ENCODE measurements at regions not wholly inside any gene's neighbourhood (a gene's known extent, or its start where the extent isn't known, plus 50 kb on each side); places are given as distances from the start of the nearest gene placed in this dataset.
"Not testable (repeated sequence)": the region's sequence is repeated elsewhere in the genome, so short reads cannot be mapped to it uniquely, and the experiment has no call there.

- H3K27ac Mint-ChIP-seq, result no peak overlapping the region
- CTCF ChIA-PET, result no interaction called here
- no peaks in the 10 kb centered on the region for H3K9me3 Mint-ChIP-seq (ENCODE audit: low read depth)
- no peak overlapping the region for H3K4me3 Mint-ChIP-seq
- DNase-seq (no peak), ATAC-seq (no peak)
- no peaks in the 10 kb centered on the region for H3K36me3 Mint-ChIP-seq
- no peaks in the 10 kb centered on the region for H3K4me1 Mint-ChIP-seq
- H3K27me3 Mint-ChIP-seq, result peaks cover 17% of the 10 kb centered on the region
These were observed 50.9 kb upstream of the UBASH3B start for GRCh38 chr11:122604621-122605020.

GRCh38 chr11:122601141-122602125 lies 54.1 kb upstream of the UBASH3B start:
- CTCF ChIA-PET, result interaction anchor here (1.0 to 1.3 kb wide), 2 partner anchors 18 to 21 kb away, joined by 3 to 4 read pairs; no protein-coding TSS in a partner anchor
- DNase-seq (no peak), ATAC-seq (no peak)
- H3K4me3 Mint-ChIP-seq, result no peak overlapping the region
- peaks cover 24% of the 10 kb centered on the region for H3K27me3 Mint-ChIP-seq
- H3K27ac Mint-ChIP-seq, result no peak overlapping the region
- no peaks in the 10 kb centered on the region for H3K9me3 Mint-ChIP-seq (ENCODE audit: low read depth)
- H3K36me3 Mint-ChIP-seq, result no peaks in the 10 kb centered on the region
- no peaks in the 10 kb centered on the region for H3K4me1 Mint-ChIP-seq

GRCh38 chr11:122600290-122600689 lies 55.2 kb upstream of the UBASH3B start:
- CTCF ChIA-PET, result no interaction called here
- DNase-seq, result no peak
- no peaks in the 10 kb centered on the region for H3K4me1 Mint-ChIP-seq
- ATAC-seq, result no peak
- H3K4me3 Mint-ChIP-seq, result no peak overlapping the region
- H3K27ac Mint-ChIP-seq, result no peak overlapping the region
- H3K36me3 Mint-ChIP-seq, result no peaks in the 10 kb centered on the region
- H3K9me3 Mint-ChIP-seq (ENCODE audit: low read depth), result no peaks in the 10 kb centered on the region
- peaks cover 24% of the 10 kb centered on the region for H3K27me3 Mint-ChIP-seq

- CTCF ChIA-PET, result no interaction called here
- Mint-ChIP-seq H3K9me3 (ENCODE audit: low read depth) (no peaks in the 10 kb centered on the region), H3K36me3 (no peaks in the 10 kb centered on the region), H3K4me3 (no peak overlapping the region), H3K27ac (no peak overlapping the region), H3K4me1 (no peaks in the 10 kb centered on the region), H3K27me3 (peaks cover 20% of the 10 kb centered on the region)
- ATAC-seq (no peak), DNase-seq (no peak)
These were observed 56.1 kb upstream of the UBASH3B start for GRCh38 chr11:122599434-122599833.

GRCh38 chr11:122598971-122599370 lies 56.6 kb upstream of the UBASH3B start:
- DNase-seq (no peak), ATAC-seq (no peak)
- peaks cover 20% of the 10 kb centered on the region for H3K27me3 Mint-ChIP-seq
- H3K36me3 Mint-ChIP-seq, result no peaks in the 10 kb centered on the region
- no peak overlapping the region for H3K4me3 Mint-ChIP-seq
- H3K9me3 Mint-ChIP-seq (ENCODE audit: low read depth), result no peaks in the 10 kb centered on the region
- no peak overlapping the region for H3K27ac Mint-ChIP-seq
- CTCF ChIA-PET, result interaction anchor here (3.4 kb wide), 1 partner anchor 18 kb away, joined by 19 read pairs; no protein-coding TSS in a partner anchor
- H3K4me1 Mint-ChIP-seq, result peaks cover 4% of the 10 kb centered on the region

GRCh38 chr11:122597511-122597910 lies 58.0 kb upstream of the UBASH3B start:
- ATAC-seq (no peak), DNase-seq (no peak)
- CTCF ChIA-PET, result interaction anchor here (0.7 to 3.4 kb wide), 4 partner anchors 16 to 424 kb away, joined by 3 to 19 read pairs (median 5); no protein-coding TSS in a partner anchor
- H3K36me3 Mint-ChIP-seq, result no peaks in the 10 kb centered on the region
- H3K27ac Mint-ChIP-seq, result no peak overlapping the region
- peaks cover 8% of the 10 kb centered on the region for H3K4me1 Mint-ChIP-seq
- no peaks in the 10 kb centered on the region for H3K9me3 Mint-ChIP-seq (ENCODE audit: low read depth)
- no peak overlapping the region for H3K4me3 Mint-ChIP-seq
- peaks cover 29% of the 10 kb centered on the region for H3K27me3 Mint-ChIP-seq

GRCh38 chr11:122594986-122595645 lies 60.4 kb upstream of the UBASH3B start:
- no peaks in the 10 kb centered on the region for H3K9me3 Mint-ChIP-seq (ENCODE audit: low read depth)
- ATAC-seq, result no peak
- H3K36me3 Mint-ChIP-seq, result no peaks in the 10 kb centered on the region
- CTCF ChIA-PET, result interaction anchor here (0.7 to 3.4 kb wide), 3 partner anchors 14 to 502 kb away, joined by 3 to 19 read pairs (median 5); no protein-coding TSS in a partner anchor
- peaks cover 8% of the 10 kb centered on the region for H3K4me1 Mint-ChIP-seq
- no peak for DNase-seq
- H3K27ac Mint-ChIP-seq, result no peak overlapping the region
- no peak overlapping the region for H3K4me3 Mint-ChIP-seq
- H3K27me3 Mint-ChIP-seq, result peaks cover 35% of the 10 kb centered on the region

GRCh38 chr11:122593473-122594420 lies 61.8 kb upstream of the UBASH3B start:
- peaks cover 30% of the 10 kb centered on the region for H3K27me3 Mint-ChIP-seq
- H3K4me3 Mint-ChIP-seq, result no peak overlapping the region
- H3K27ac Mint-ChIP-seq, result no peak overlapping the region
- H3K4me1 Mint-ChIP-seq, result peaks cover 8% of the 10 kb centered on the region
- CTCF ChIA-PET, result interaction anchor here (1.0 to 1.7 kb wide), 2 partner anchors 12 to 13 kb away, joined by 3 to 5 read pairs; no protein-coding TSS in a partner anchor
- DNase-seq, result no peak
- no peaks in the 10 kb centered on the region for H3K36me3 Mint-ChIP-seq
- no peaks in the 10 kb centered on the region for H3K9me3 Mint-ChIP-seq (ENCODE audit: low read depth)
- no peak for ATAC-seq

- Mint-ChIP-seq H3K36me3 (no peaks in the 10 kb centered on the region), H3K27me3 (peaks cover 40% of the 10 kb centered on the region), H3K4me3 (no peak overlapping the region), H3K4me1 (peaks cover 8% of the 10 kb centered on the region), H3K27ac (no peak overlapping the region), H3K9me3 (ENCODE audit: low read depth) (no peaks in the 10 kb centered on the region)
- no peak for DNase-seq
- ATAC-seq, result no peak
- CTCF ChIA-PET, result no interaction called here
These were observed 62.9 kb upstream of the UBASH3B start for GRCh38 chr11:122592641-122593040.

GRCh38 chr11:122584670-122585069 lies 70.9 kb upstream of the UBASH3B start:
- Mint-ChIP-seq H3K9me3 (ENCODE audit: low read depth) (peaks cover 2% of the 10 kb centered on the region), H3K4me1 (peaks cover 11% of the 10 kb centered on the region), H3K36me3 (no peaks in the 10 kb centered on the region), H3K27me3 (peaks cover 16% of the 10 kb centered on the region), H3K4me3 (no peak overlapping the region), H3K27ac (no peak overlapping the region)
- ATAC-seq (no peak), DNase-seq (no peak)
- CTCF ChIA-PET, result no interaction called here

- CTCF ChIA-PET, result interaction anchor here (0.6 to 4.4 kb wide), 39 partner anchors 9 to 468 kb away, joined by 3 to 42 read pairs (median 4); partner anchors contain the start of gene UBASH3B
- H3K27me3 Mint-ChIP-seq; DNase-seq; H3K9me3 Mint-ChIP-seq (ENCODE audit: low read depth); H3K27ac Mint-ChIP-seq; H3K36me3 Mint-ChIP-seq; H3K4me3 Mint-ChIP-seq; ATAC-seq: not testable (repeated sequence)
- peaks cover 11% of the 10 kb centered on the region for H3K4me1 Mint-ChIP-seq
These were observed 75.5 kb upstream of the UBASH3B start for GRCh38 chr11:122580071-122580470.

GRCh38 chr11:122578171-122578825 lies 77.2 kb upstream of the UBASH3B start:
- CTCF ChIA-PET, result interaction anchor here (0.9 to 4.4 kb wide), 7 partner anchors 10 to 443 kb away, joined by 3 to 42 read pairs (median 5); no protein-coding TSS in a partner anchor
- H3K4me3 Mint-ChIP-seq, result no peak overlapping the region

More at GRCh38 chr11:122578171-122578825, 77.2 kb upstream of the UBASH3B start:
- Mint-ChIP-seq H3K27me3 (peaks cover 7% of the 10 kb centered on the region), H3K4me1 (peaks cover 11% of the 10 kb centered on the region), H3K36me3 (no peaks in the 10 kb centered on the region), H3K9me3 (ENCODE audit: low read depth) (no peaks in the 10 kb centered on the region), H3K27ac (no peak overlapping the region)
- no peak for DNase-seq
- no peak for ATAC-seq

All from activated CD8-positive, alpha-beta memory T cell treated with anti-CD3 and anti-CD28 coated beads, Interleukin-2, amount 10 ng/mL, durations not matched to agents 7 days and 5 days (primary cell).